ENCODE measurements at regions not wholly inside any gene's neighbourhood (a gene's known extent, or its start where the extent isn't known, plus 50 kb on each side); places are given as distances from the start of the nearest gene placed in this dataset.

GRCh38 chr4:92128676-92129075 is 175.1 kb upstream of the GRID2 start:
- peak overlapping the region; percentile 31 for H3K27ac Mint-ChIP-seq
- no peaks in the 10 kb centered on the region for H3K36me3 Mint-ChIP-seq (ENCODE audit: low read depth)
- peaks cover 5% of the 10 kb centered on the region for H3K4me1 Mint-ChIP-seq (ENCODE audit: low read depth)
- no peaks in the 10 kb centered on the region for H3K27me3 Mint-ChIP-seq
- no peak overlapping the region for H3K4me3 Mint-ChIP-seq
- intact Hi-C loops (cut with micrococcal nuclease), result no loop called here
- peaks cover 36% of the 10 kb centered on the region for H3K9me3 Mint-ChIP-seq

DNA sequence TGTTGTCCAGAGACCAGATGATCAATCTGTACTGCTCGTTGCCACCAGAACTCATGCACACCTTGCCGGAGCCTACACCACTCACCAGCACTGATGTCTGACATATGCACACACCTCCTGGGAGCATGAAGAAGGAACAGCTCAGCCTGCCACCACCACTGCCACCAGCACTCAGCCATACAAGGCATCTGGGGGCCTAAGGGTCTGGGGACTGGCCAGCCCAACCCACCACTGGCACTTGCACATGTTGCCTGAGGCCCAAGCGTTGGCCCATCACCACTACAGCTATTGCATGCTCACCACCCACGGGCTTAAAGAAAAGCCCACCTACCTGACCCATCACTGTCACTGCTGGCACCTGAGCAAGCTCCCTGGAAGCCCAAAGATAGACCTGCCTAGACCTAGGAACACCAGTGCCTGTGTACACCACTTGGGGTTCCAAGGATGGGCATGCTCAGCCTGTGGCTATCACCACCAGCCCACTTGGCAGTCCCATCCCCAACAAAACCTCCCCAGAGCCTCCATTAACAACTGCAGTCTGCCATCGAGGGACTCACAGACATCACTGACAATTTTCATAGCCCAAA is 174.3 kb upstream of the GRID2 start:
- Mint-ChIP-seq H3K36me3 (ENCODE audit: low read depth) (no peaks in the 10 kb centered on the region), H3K4me3 (no peak overlapping the region), H3K4me1 (ENCODE audit: low read depth) (peaks cover 5% of the 10 kb centered on the region), H3K27me3 (no peaks in the 10 kb centered on the region), H3K9me3 (peaks cover 36% of the 10 kb centered on the region), H3K27ac (peak overlapping the region; percentile 31)
- intact Hi-C loops (cut with micrococcal nuclease), result no loop called here

DNA sequence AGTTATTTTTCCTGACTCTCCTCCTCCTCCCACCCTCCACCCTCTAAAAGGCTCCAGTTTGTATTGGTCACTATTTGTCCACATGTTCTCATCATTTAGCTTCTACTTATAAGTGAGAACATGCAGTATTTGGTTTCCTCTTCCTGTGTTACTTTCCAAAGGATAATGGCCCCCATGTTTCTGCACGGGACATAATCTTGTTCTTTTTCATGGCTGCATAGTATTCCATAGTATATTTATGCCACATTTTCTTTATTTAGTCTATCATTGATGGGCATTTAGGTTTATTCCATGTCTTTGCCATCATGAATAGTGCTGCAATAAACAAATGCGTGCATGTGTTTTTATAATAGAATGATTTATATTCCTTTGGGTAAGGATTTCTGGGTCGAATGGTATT is 167.3 kb upstream of the GRID2 start:
- Mint-ChIP-seq H3K36me3 (ENCODE audit: low read depth) (no peaks in the 10 kb centered on the region), H3K4me3 (no peak overlapping the region), H3K27ac (no peak overlapping the region), H3K9me3 (peaks cover 8% of the 10 kb centered on the region), H3K4me1 (ENCODE audit: low read depth) (no peaks in the 10 kb centered on the region), H3K27me3 (no peaks in the 10 kb centered on the region)
- intact Hi-C loops (cut with micrococcal nuclease), result no loop called here

GRCh38 chr4:92163348-92163747 is 140.4 kb upstream of the GRID2 start:
- Mint-ChIP-seq H3K4me3 (no peak overlapping the region), H3K27me3 (no peaks in the 10 kb centered on the region), H3K27ac (no peak overlapping the region), H3K9me3 (peaks cover 39% of the 10 kb centered on the region), H3K4me1 (ENCODE audit: low read depth) (no peaks in the 10 kb centered on the region), H3K36me3 (ENCODE audit: low read depth) (no peaks in the 10 kb centered on the region)
- intact Hi-C loops (cut with micrococcal nuclease), result no loop called here

GRCh38 chr4:92170340-92170739 is 133.4 kb upstream of the GRID2 start:
- intact Hi-C loops (cut with micrococcal nuclease), result no loop called here

GRCh38 chr4:92172203-92172602 is 131.6 kb upstream of the GRID2 start:
- intact Hi-C loops (cut with micrococcal nuclease), result no loop called here
- Mint-ChIP-seq H3K4me1 (ENCODE audit: low read depth) (no peaks in the 10 kb centered on the region), H3K27ac (no peak overlapping the region), H3K9me3 (no peaks in the 10 kb centered on the region), H3K4me3 (no peak overlapping the region), H3K27me3 (no peaks in the 10 kb centered on the region), H3K36me3 (ENCODE audit: low read depth) (no peaks in the 10 kb centered on the region)

More at GRCh38 chr4:92170340-92170739, 133.4 kb upstream of the GRID2 start:
- Mint-ChIP-seq H3K4me1 (ENCODE audit: low read depth) (no peaks in the 10 kb centered on the region), H3K9me3 (no peaks in the 10 kb centered on the region), H3K4me3 (no peak overlapping the region), H3K27ac (no peak overlapping the region), H3K27me3 (no peaks in the 10 kb centered on the region), H3K36me3 (ENCODE audit: low read depth) (no peaks in the 10 kb centered on the region)

DNA sequence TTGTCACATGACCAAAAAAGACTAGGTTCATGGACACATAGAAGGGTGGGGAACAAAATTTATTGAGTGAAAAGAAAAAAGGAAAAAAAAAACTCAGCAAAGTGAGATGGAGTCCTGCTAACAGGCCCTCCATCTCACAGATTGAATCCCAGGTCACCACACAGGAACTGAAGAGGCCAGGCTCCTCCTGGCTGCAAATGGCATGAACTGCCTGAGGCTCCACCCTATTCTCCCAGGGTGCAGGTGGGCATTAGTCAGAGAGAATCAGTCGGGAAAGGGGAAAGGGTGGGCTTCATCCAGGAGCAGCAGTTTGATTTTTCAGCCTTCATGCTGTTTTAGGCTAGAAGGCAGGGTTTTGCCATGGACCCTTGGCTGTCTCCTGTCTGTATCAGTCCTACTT is 128.5 kb upstream of the GRID2 start:
- Mint-ChIP-seq H3K9me3 (no peaks in the 10 kb centered on the region), H3K4me1 (ENCODE audit: low read depth) (no peaks in the 10 kb centered on the region), H3K4me3 (no peak overlapping the region), H3K36me3 (ENCODE audit: low read depth) (no peaks in the 10 kb centered on the region), H3K27ac (no peak overlapping the region), H3K27me3 (no peaks in the 10 kb centered on the region)
- intact Hi-C loops (cut with micrococcal nuclease), result no loop called here

DNA sequence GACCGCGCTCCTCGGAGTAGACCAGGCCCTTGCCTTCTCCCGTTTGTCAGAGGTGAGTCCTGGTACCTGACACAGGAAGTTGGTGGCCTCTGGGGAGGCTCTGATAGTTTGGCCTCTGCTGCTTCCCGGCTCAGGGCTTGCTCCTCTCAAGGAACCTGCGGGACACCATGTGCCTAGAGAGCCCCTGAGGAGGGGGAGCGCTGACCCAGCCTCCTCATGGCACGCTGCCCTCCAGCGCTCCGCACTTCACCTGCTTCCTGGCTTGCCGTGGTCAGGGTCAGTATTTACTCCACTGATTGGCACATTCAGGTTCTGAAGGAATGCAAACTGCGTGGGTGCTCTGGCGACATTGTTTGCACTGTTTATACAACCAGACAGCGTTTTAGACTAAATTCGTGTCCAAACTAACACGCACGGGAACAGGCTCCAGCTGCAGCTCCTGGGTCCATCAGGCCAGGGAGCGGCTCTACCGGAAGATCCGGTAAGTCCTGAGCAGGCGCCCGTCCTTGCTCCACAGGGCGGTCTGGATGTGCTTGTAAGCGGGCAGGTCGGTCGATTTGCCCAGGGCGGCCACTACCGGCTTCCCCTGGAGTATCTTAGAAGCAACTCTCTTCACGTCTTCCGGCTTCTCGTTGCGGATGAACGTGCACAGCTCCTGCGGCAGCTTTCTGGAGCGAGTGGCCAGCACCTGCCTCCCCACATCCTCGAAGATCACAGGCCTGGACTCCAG is 121.6 kb upstream of the GRID2 start:
- Mint-ChIP-seq H3K36me3 (ENCODE audit: low read depth) (no peaks in the 10 kb centered on the region), H3K27me3 (no peaks in the 10 kb centered on the region), H3K4me1 (ENCODE audit: low read depth) (no peaks in the 10 kb centered on the region), H3K9me3 (peaks cover 28% of the 10 kb centered on the region), H3K27ac (no peak overlapping the region), H3K4me3 (no peak overlapping the region)
- intact Hi-C loops (cut with micrococcal nuclease), result no loop called here

DNA sequence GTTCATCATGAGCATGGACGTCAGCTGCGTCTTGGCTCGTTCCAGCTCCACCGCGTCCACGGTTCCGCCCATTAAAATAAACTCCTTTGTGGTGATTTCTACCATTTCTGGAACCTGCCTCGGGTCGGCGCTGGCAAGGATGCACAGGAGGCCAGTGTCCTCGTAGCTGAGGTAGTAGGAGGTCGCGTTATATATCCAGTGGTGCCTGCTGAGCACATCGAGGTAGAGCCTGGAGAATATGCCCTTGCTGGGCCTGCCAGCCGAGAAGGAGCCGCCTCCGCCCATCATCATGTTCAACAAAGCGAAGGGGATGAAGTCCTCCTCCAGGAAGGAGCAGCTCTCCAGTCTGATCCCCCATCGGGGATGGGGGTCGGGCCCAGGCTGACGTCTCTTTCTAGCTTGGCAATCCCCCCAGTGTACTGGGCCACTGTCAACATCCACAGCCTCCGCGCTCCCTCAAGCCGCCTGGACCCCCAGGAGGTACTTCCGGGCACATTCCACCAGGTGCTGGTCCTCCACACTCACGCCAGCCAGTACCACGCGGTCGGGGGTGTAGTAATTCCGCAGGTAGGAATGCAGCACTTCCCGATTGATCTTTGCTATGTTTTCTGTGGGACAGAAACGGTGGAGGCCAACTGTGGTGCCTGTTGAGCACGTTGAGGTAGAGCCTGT is 120.9 kb upstream of the GRID2 start:
- H3K27ac Mint-ChIP-seq, result no peak overlapping the region
- H3K9me3 Mint-ChIP-seq, result peaks cover 28% of the 10 kb centered on the region
- H3K4me3 Mint-ChIP-seq, result no peak overlapping the region
- intact Hi-C loops (cut with micrococcal nuclease), result no loop called here
- H3K4me1 Mint-ChIP-seq (ENCODE audit: low read depth), result no peaks in the 10 kb centered on the region
- no peaks in the 10 kb centered on the region for H3K36me3 Mint-ChIP-seq (ENCODE audit: low read depth)
- H3K27me3 Mint-ChIP-seq, result no peaks in the 10 kb centered on the region

- H3K9me3 Mint-ChIP-seq, result peaks cover 28% of the 10 kb centered on the region
- no peak overlapping the region for H3K4me3 Mint-ChIP-seq
- no peaks in the 10 kb centered on the region for H3K36me3 Mint-ChIP-seq (ENCODE audit: low read depth)
- intact Hi-C loops (cut with micrococcal nuclease), result no loop called here
- H3K27me3 Mint-ChIP-seq, result no peaks in the 10 kb centered on the region
- no peaks in the 10 kb centered on the region for H3K4me1 Mint-ChIP-seq (ENCODE audit: low read depth)
- H3K27ac Mint-ChIP-seq, result no peak overlapping the region
These were observed 119.9 kb upstream of the GRID2 start for GRCh38 chr4:92183825-92184224.

- Mint-ChIP-seq H3K36me3 (ENCODE audit: low read depth) (no peaks in the 10 kb centered on the region), H3K27ac (no peak overlapping the region)
These were observed 119.2 kb upstream of the GRID2 start for GRCh38 chr4:92184566-92184965.

GRCh38 chr4:92186239-92186638 is 117.5 kb upstream of the GRID2 start:
- Mint-ChIP-seq H3K4me3 (no peak overlapping the region), H3K4me1 (ENCODE audit: low read depth) (no peaks in the 10 kb centered on the region), H3K27ac (no peak overlapping the region), H3K9me3 (peaks cover 28% of the 10 kb centered on the region), H3K36me3 (ENCODE audit: low read depth) (no peaks in the 10 kb centered on the region), H3K27me3 (no peaks in the 10 kb centered on the region)
- intact Hi-C loops (cut with micrococcal nuclease), result no loop called here

More at GRCh38 chr4:92184566-92184965, 119.2 kb upstream of the GRID2 start:
- intact Hi-C loops (cut with micrococcal nuclease), result no loop called here
- Mint-ChIP-seq H3K9me3 (peaks cover 28% of the 10 kb centered on the region), H3K4me3 (no peak overlapping the region), H3K4me1 (ENCODE audit: low read depth) (no peaks in the 10 kb centered on the region), H3K27me3 (no peaks in the 10 kb centered on the region)

- no peak overlapping the region for H3K27ac Mint-ChIP-seq
- no peak overlapping the region for H3K4me3 Mint-ChIP-seq
- no peaks in the 10 kb centered on the region for H3K9me3 Mint-ChIP-seq
- no peaks in the 10 kb centered on the region for H3K4me1 Mint-ChIP-seq (ENCODE audit: low read depth)
- intact Hi-C loops (cut with micrococcal nuclease), result no loop called here
- H3K36me3 Mint-ChIP-seq (ENCODE audit: low read depth), result no peaks in the 10 kb centered on the region
- H3K27me3 Mint-ChIP-seq, result no peaks in the 10 kb centered on the region
These were observed 114.6 kb upstream of the GRID2 start for GRCh38 chr4:92189146-92189545.

DNA sequence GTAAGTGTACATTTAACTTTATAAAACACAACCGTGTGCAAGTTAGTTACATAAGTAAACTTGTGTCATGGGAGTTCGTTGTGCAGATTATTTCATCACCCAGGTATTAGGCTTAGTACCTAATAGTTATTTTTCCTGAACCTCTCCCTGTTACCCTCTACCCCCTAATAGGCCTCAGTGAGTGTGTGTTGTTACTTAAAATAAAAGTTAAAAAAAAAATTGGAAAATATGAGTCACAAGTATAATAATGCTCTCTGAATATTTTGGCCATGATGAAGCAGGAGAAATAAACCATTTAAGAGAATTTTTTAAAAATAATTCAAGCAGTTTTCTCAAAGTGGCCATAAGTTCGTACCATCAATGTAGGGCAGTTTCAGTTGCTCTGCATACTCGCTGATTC is 105.1 kb upstream of the GRID2 start:
- peaks cover 6% of the 10 kb centered on the region for H3K9me3 Mint-ChIP-seq
- intact Hi-C loops (cut with micrococcal nuclease), result no loop called here
- no peak overlapping the region for H3K4me3 Mint-ChIP-seq
- no peak overlapping the region for H3K27ac Mint-ChIP-seq
- no peaks in the 10 kb centered on the region for H3K27me3 Mint-ChIP-seq
- H3K4me1 Mint-ChIP-seq (ENCODE audit: low read depth), result no peaks in the 10 kb centered on the region
- no peaks in the 10 kb centered on the region for H3K36me3 Mint-ChIP-seq (ENCODE audit: low read depth)
